ENCODE measurements at regions not wholly inside any gene's neighbourhood (a gene's known extent, or its start where the extent isn't known, plus 50 kb on each side); places are given as distances from the start of the nearest gene placed in this dataset.

- H3K27me3 ChIP-seq (ENCODE audit: control insufficient read depth in 4 of 4, insufficient read depth in 4 of 4, low read length in 3 of 4), result no peaks in the 10 kb centered on the region
- no peaks in the 10 kb centered on the region for H3K9me3 ChIP-seq (ENCODE audit: control insufficient read depth in 4 of 4, low read length in 3 of 4)
- TF ChIP-seq REST (IDR thresholded peaks at IDR 0.05) (no peak), ZBTB33 (IDR thresholded peaks at IDR 0.05) (no peak), RAD21 (IDR thresholded peaks at IDR 0.05) (no peak)
- no peak overlapping the region for H3K9ac ChIP-seq (ENCODE audit: low read depth in 1 of 2, low read length in 2 of 2)
- WGBS, result 81% methylated on average over 4 of the region's 4 CpGs
- H3K36me3 ChIP-seq (ENCODE audit: control insufficient read depth in 4 of 4, insufficient read depth in 3 of 4, low read depth in 1 of 4, low read length in 3 of 4), result no peaks in the 10 kb centered on the region
- H3K4me3 ChIP-seq (ENCODE audit: low read depth in 1 of 3, low read length in 3 of 3), result no peak overlapping the region
- H3K4me1 ChIP-seq (ENCODE audit: control insufficient read depth in 4 of 4, insufficient read depth in 4 of 4, low read length in 3 of 4), result no peaks in the 10 kb centered on the region
- no peak for DNase-seq (ENCODE audit: low spot score)
- H3K27ac ChIP-seq (ENCODE audit: low read depth in 1 of 2, low read length in 2 of 2), result no peak overlapping the region
These were observed 155.9 kb downstream of the SLC30A10 start for GRCh38 chr1:219772265-219773036.

- Histone ChIP-seq H3K9ac (ENCODE audit: low read depth in 1 of 2, low read length in 2 of 2) (no peak overlapping the region), H3K4me1 (ENCODE audit: control insufficient read depth in 4 of 4, insufficient read depth in 4 of 4, low read length in 3 of 4) (no peaks in the 10 kb centered on the region), H3K27ac (ENCODE audit: low read depth in 1 of 2, low read length in 2 of 2) (no peak overlapping the region), H3K36me3 (ENCODE audit: control insufficient read depth in 4 of 4, insufficient read depth in 3 of 4, low read depth in 1 of 4, low read length in 3 of 4) (no peaks in the 10 kb centered on the region), H3K4me3 (ENCODE audit: low read depth in 1 of 3, low read length in 3 of 3) (no peak overlapping the region), H3K9me3 (ENCODE audit: control insufficient read depth in 4 of 4, low read length in 3 of 4) (no peaks in the 10 kb centered on the region), H3K27me3 (ENCODE audit: control insufficient read depth in 4 of 4, insufficient read depth in 4 of 4, low read length in 3 of 4) (no peaks in the 10 kb centered on the region)
- WGBS, result 74% methylated on average over 3 of the region's 3 CpGs
- no peak for DNase-seq (ENCODE audit: low spot score)
- no peak for TF ChIP-seq EGR1 (IDR thresholded peaks at IDR 0.05; ENCODE audit: low read depth in 2 of 2)
- no peak for TF ChIP-seq REST (IDR thresholded peaks at IDR 0.05)
- no peak for TF ChIP-seq MAX (IDR thresholded peaks at IDR 0.05)
- TF ChIP-seq TAF1 (conservative IDR thresholded peaks at IDR 0.05), result no peak
- TF ChIP-seq NR2F2 (IDR thresholded peaks at IDR 0.05), result no peak
- no peak for TF ChIP-seq YY1 (IDR thresholded peaks at IDR 0.05)
- no peak for TF ChIP-seq ZBTB33 (IDR thresholded peaks at IDR 0.05)
- TF ChIP-seq GABPA (IDR thresholded peaks at IDR 0.05 in 1 of 2, conservative IDR thresholded peaks at IDR 0.05 in 1 of 2), result no peak
- TF ChIP-seq FOXA2 (IDR thresholded peaks at IDR 0.05), result no peak
These were observed 157.3 kb downstream of the SLC30A10 start for GRCh38 chr1:219771080-219771479.
